HG03342 (cell line): ENCODE measurements at regions not wholly inside any gene's neighbourhood (a gene's known extent, or its start where the extent isn't known, plus 50 kb on each side); places are given as distances from the start of the nearest gene placed in this dataset.

ENCODE experiments used
- ATAC-seq: cut with Tn5 transposase; IDR thresholded peaks from one replicate; pipeline ENCODE4 v1.9.1; 2021; ENCODE audit warnings: mild to moderate bottlenecking, moderate library complexity; ENCODE audit not compliant: unreplicated experiment

- ATAC-seq = no peak
Observed at GRCh38 chr16:85971902-85972638, 73.1 kb downstream of the IRF8 start.

DNA sequence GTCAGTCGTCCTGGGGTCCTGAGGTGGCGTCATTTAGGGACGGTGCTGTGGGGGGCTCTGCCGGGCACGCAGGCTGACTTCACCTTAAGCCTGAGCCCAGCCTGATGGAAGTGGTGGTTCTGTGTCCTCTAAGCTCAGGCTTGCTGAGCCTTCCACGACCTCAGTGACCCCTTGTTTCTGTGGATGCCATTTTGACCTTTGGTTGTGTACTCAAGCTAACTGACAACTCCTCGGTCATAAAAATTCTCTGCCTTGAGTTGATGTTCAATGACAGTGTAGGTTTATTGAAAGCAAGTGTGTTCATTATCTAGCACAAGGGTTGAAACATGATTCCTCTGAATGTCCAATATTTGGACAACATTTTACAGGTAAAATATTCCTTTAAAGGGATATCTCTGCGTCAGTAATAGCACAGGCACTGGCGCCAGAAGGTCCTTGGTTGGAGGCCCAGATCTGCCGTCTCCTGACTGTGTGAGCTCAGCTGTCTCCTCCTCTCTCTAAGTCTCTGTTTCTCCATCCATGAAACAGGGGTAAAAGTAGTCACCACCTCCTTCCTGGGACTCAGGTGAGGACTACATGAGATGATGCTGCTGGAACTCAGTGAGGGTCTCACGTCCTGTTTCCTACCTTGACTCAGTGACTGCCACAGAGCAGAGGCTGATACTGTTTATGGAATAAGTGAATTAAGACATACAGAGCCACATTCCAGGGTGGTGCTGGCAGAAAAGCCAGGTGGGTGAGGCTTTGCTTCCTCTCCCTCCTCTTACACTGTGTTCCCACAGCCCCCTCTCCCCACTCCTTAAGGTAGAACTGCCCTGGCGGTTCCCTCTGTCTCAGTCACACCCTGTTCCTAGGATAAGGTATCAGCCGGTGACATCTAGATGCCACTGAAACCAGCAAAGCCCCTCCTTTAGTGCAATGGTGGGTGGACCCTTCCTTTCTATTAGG is 75.7 kb downstream of the IRF8 start:
- no peak for ATAC-seq

GRCh38 chr16:85975451-85975981 is 76.6 kb downstream of the IRF8 start:
- ATAC-seq = no peak

GRCh38 chr16:85978291-85978775 is 79.4 kb downstream of the IRF8 start:
- no peak for ATAC-seq

- ATAC-seq = no peak
Observed at GRCh38 chr16:85978976-85979375, 80.0 kb downstream of the IRF8 start.

GRCh38 chr16:85979605-85980004 is 80.6 kb downstream of the IRF8 start:
- ATAC-seq = no peak

DNA sequence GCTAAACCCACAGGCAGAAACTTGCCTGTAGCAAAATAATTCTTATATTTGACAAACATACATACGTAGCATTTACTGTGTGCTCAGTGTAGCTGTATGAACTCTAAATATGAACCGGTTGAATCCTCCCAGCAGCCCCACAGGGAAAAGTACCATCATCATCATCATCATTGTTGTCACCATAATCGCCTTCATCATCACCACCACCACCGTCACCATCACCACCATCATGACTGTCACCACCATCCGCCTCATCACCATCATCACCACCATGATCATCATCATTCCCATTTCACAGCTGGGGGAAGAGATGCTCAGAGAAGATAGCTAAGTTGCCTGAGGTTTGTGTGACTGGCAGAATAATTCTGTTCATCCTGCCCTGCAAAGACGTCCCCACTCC is 81.7 kb downstream of the IRF8 start:
- no peak for ATAC-seq

DNA sequence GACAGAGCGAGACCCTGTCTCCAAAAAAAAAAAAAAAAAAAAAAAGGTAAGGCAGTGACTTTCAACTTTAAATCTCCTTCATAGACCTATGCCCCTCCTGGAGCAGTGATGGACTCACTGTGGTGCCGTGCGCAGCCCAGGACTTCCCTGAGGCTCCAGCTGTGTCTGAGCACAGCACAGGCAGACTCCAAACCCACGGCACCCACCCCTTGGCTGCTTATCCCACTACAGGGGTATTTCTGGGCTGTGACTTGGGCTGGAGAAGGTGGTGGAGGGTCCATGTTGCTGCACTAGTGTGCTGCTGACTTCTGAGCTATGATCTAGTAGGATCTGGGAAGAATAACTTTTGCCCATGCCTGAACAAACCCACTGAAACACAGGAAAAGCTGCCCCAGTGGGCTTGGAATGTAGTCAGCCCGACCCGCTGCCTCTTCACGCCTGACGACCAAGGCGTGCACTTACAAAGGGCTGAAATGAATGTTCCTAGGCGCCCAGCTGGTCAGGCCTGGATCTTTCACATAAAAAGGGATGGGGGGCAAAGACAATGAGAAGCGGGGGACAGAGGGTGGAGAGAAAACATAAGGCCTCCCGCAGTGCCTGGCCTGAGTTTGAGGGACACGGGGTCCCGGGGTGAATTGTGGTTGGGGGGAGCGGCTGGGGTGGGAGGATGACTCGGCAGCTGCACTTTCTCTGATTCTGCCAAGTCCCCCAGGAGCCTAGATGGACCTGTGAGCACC is 83.0 kb downstream of the IRF8 start:
- no peak for ATAC-seq

DNA sequence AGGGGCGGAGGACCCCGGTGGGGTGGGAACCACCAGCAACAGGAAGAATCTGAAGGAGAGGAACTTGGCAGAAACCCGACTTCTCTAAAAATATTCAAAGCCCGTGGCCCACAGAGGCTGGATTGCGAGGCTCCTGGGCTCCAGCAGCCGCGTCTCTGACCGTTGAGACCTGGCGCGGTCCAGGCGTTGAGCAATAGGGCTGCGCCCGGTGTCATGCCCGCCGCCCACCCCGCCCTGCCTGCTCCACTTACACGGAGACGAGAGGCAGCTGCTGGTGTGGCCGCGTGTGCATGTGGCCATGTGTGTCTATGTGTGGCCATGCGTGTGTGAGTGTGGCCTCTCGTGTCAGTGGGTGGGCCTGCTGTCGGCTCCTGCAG is 83.6 kb downstream of the IRF8 start:
- no peak for ATAC-seq

GRCh38 chr16:85983064-85983463 is 84.1 kb downstream of the IRF8 start:
- no peak for ATAC-seq

DNA sequence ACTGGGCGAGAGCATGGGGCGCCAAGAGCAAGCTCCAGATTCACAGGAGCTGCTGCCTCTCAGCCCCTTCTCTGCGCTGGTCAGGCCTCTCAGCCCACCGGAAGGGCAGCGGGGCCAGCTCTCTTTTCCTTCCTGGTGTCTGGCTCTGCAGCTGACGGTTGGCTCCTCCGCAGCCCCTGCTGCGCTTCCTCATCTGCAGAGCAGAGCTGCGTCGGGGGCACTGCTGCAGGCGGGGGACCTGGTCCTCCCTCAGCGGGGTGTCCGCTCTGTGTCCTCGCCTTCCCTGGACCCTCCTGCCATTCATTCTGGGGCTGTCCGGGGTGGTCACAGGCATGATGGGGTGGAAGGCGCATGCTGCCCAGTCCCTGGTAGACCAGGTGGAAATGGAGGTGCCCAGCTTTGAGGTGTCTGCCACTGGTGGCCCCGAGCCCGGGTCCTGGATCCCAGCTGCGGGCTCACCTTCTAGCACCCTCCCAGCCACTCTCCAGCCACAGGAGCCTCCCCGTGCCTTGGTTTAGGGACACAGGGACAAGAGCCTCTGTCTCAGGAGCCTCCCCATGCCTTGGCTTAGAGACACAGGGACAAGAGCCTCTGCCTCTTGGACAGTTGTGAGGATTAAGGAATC is 84.8 kb downstream of the IRF8 start:
- ATAC-seq = no peak

DNA sequence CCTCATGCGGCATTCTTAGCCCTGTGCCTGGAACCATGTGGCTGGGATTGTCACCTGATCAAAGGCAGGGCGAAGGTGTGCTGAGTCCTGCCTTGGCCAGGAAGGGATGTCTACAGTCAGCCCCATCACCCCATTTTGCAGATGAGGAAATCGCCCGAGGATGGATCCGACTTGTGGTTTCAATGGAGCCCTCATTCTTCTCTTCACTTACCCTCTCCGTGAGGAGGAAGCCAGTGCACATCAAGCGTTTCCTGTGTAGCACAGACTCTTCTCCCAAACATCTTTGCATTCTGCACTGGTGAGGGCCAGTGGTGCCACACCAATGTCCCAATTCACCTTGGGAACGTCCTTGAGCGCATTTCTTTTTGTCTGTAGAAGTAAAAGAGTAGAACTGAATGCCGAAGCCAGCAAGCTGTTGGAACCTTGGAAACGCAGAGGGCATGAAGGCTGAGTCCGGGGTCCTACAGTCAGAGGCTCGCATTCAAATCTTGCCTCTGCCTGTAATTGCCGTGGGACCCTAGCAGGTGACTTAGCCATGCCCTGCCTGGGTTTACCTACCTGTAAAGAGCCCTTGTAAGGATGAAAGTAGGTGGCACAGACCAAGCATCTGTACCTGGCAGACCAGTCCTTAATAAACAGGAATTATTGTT is 85.4 kb downstream of the IRF8 start:
- ATAC-seq = no peak

- ATAC-seq = no peak
Observed at GRCh38 chr16:85984947-85985451, 86.0 kb downstream of the IRF8 start.

DNA sequence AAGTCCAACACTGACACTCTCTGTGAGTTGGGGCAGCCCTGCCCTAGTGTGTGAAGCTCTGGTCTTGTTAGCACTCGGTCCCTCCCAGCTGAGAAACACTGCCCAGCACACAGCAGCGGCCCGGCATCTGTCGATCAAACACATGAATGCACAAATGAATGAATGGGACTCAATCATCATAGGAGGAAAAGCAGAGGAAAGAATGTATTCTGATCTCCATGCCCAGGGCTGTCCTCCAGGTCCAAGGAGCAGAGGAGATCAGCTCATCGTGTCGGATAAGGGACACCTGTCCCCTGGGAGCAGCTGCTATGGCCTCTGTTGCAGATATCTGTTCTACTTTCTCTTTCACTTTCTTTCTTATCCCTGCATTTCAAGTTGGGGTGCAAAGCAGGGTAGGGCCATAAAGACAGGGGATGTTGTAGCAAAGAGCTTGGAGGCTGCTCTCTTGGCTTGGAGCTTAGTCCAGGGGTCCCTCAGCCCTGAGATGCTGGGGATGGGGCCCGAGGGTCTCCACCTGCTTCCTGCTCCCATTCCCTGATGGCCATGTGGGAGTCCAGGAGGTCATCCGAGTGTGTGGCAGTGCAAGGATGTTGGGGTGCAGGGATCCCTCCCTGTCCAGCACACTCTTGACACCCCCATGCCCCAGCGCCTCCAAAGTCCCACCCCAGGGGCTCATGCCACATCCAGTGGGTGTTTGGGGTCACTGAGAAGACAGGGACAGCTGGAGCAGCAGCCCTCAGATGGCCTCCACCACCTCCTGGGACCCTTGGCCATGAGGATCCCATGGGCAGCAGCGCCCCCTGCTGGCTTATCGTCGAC is 88.2 kb downstream of the IRF8 start:
- no peak for ATAC-seq

DNA sequence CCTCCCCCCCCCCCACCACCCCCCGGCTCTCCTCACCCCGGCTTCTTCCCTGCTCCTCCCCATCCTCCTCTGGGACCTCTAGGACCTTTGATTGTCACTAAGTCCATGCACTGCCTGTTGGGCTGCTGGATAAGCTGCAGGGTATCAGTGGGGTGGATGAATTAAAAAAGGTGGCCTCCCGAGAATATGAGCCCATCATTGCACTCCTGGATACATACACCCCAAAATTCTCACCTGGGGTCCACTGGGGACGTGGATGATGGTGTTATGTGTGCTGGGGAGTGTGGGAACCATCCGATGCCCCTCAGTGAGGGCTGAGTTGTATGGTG is 88.8 kb downstream of the IRF8 start:
- ATAC-seq = no peak

- ATAC-seq = no peak
Observed at GRCh38 chr16:85988306-85988705, 89.3 kb downstream of the IRF8 start.

GRCh38 chr16:85988723-85989313 is 89.9 kb downstream of the IRF8 start:
- ATAC-seq = no peak

DNA sequence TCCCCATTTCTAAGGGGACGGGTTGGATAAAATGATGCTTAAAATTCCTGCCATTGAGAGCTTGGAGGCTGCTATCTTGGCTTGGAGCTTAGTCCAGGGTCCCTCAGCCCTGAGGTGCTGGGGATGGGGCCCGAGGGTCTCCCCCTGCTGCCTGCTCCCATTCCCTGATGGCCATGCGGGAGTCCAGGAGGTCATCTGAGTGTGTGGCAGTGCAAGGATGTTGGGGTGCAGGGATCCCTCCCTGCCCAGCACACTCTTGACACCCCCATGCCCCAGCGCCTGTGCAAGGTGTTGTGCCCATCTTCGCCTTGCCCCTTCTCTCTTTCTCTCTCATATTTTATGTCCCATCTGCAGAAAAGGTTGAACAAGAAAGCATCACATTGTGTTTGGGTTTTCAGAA is 90.4 kb downstream of the IRF8 start:
- no peak for ATAC-seq
